ENCODE measurements at regions not wholly inside any gene's neighbourhood (a gene's known extent, or its start where the extent isn't known, plus 50 kb on each side); places are given as distances from the start of the nearest gene placed in this dataset.

GRCh38 chr13:107238262-107238981 lies 670.5 kb upstream of the ARGLU1 start:
- no peaks in the 10 kb centered on the region for H3K27me3 ChIP-seq (ENCODE audit: control insufficient read depth, insufficient read depth, low read length, poor library complexity, severe bottlenecking)
- no peak overlapping the region for H3K27ac ChIP-seq (ENCODE audit: low read depth, low read length)
- no peak overlapping the region for H3K4me3 ChIP-seq (ENCODE audit: low read length)
- no peak overlapping the region for H3K9ac ChIP-seq (ENCODE audit: extremely low read depth, low read length, poor library complexity, severe bottlenecking)
- Mint-ChIP-seq H3K4me1 (peaks cover 4% of the 10 kb centered on the region), H3K36me3 (ENCODE audit: low read depth) (no peaks in the 10 kb centered on the region), H3K27ac (no peak overlapping the region), H3K27me3 (ENCODE audit: insufficient read depth) (no peaks in the 10 kb centered on the region), H3K9me3 (no peaks in the 10 kb centered on the region), H3K4me3 (no peak overlapping the region)
- no peak for DNase-seq
- no peaks in the 10 kb centered on the region for H3K36me3 ChIP-seq (ENCODE audit: control insufficient read depth, insufficient read depth, low read length)
- TF ChIP-seq, protein P1, sequence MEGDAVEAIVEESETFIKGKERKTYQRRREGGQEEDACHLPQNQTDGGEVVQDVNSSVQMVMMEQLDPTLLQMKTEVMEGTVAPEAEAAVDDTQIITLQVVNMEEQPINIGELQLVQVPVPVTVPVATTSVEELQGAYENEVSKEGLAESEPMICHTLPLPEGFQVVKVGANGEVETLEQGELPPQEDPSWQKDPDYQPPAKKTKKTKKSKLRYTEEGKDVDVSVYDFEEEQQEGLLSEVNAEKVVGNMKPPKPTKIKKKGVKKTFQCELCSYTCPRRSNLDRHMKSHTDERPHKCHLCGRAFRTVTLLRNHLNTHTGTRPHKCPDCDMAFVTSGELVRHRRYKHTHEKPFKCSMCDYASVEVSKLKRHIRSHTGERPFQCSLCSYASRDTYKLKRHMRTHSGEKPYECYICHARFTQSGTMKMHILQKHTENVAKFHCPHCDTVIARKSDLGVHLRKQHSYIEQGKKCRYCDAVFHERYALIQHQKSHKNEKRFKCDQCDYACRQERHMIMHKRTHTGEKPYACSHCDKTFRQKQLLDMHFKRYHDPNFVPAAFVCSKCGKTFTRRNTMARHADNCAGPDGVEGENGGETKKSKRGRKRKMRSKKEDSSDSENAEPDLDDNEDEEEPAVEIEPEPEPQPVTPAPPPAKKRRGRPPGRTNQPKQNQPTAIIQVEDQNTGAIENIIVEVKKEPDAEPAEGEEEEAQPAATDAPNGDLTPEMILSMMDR (conservative IDR thresholded peaks at IDR 0.05) = peak; percentile 49
- H3K9me3 ChIP-seq (ENCODE audit: control insufficient read depth, low read length) = no peaks in the 10 kb centered on the region
- WGBS, 2 experiments (ENCODE audit: insufficient coverage in 1 of 2, insufficient read length in 1 of 2) = 80 to 88% methylated on average over 5 to 6 of the region's 6 CpGs
- no peaks in the 10 kb centered on the region for H3K4me1 ChIP-seq (ENCODE audit: control insufficient read depth, insufficient read depth, low read length)

DNA sequence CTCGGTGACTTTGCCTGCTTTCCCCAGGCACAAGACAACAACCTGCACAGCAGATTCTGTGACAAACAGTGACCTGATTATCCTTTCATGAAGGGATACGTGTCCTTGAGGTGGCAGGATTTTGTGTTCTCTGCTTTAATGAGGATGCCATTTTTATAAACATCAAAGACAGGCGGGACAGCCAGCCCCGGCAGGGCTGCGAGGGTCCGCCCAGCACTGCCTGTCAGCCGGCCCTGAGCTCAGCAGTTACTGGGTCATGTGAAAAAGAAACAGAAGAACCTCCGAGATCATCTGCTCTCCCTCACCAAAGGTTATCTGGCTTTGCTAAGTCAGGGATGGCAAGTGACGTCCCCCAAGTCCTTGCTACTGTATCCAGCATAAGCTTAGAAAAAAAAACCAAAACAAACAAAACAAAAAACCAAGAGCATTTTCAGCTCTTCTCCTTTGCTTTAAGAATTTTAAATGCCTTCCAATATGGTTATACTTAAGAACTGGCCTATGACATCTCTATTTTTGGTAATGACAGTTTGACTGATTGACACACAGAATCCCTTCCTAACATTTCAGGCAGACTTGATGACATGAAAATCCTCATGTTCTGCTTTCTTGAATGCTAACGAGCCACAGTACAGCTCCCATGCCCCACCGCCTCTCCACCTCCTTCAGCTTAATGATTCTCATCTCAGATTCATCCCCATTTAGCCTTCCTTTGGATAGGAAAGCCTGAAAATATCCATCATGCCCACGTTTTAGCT lies 666.6 kb upstream of the ARGLU1 start:
- Mint-ChIP-seq H3K9me3 (no peaks in the 10 kb centered on the region), H3K4me1 (no peaks in the 10 kb centered on the region), H3K27me3 (ENCODE audit: insufficient read depth) (no peaks in the 10 kb centered on the region), H3K36me3 (ENCODE audit: low read depth) (no peaks in the 10 kb centered on the region), H3K27ac (no peak overlapping the region), H3K4me3 (no peak overlapping the region)
- Histone ChIP-seq H3K9me3 (ENCODE audit: control insufficient read depth, low read length) (no peaks in the 10 kb centered on the region), H3K4me3 (ENCODE audit: low read length) (no peak overlapping the region), H3K36me3 (ENCODE audit: control insufficient read depth, insufficient read depth, low read length) (no peaks in the 10 kb centered on the region), H3K27me3 (ENCODE audit: control insufficient read depth, insufficient read depth, low read length, poor library complexity, severe bottlenecking) (no peaks in the 10 kb centered on the region), H3K27ac (ENCODE audit: low read depth, low read length) (no peak overlapping the region), H3K9ac (ENCODE audit: extremely low read depth, low read length, poor library complexity, severe bottlenecking) (no peak overlapping the region), H3K4me1 (ENCODE audit: control insufficient read depth, insufficient read depth, low read length) (no peaks in the 10 kb centered on the region)
- DNase-seq = no peak
- TF ChIP-seq, protein P1 (conservative IDR thresholded peaks at IDR 0.05) = no peak
- WGBS, 2 experiments (ENCODE audit: insufficient coverage in 1 of 2, insufficient read length in 1 of 2) = 83 to 85% methylated on average over 10 to 12 of the region's 12 CpGs

- no peak overlapping the region for H3K9ac ChIP-seq (ENCODE audit: extremely low read depth, low read length, poor library complexity, severe bottlenecking)
- TF ChIP-seq, protein P1 (conservative IDR thresholded peaks at IDR 0.05) = no peak
- H3K27me3 Mint-ChIP-seq (ENCODE audit: insufficient read depth) = no peaks in the 10 kb centered on the region
- WGBS, 2 experiments (ENCODE audit: insufficient coverage in 1 of 2, insufficient read length in 1 of 2) = no CpG with 5 or more reads among the region's 2 CpGs
- no peak for DNase-seq
- no peak overlapping the region for H3K27ac ChIP-seq (ENCODE audit: low read depth, low read length)
- H3K27ac Mint-ChIP-seq = no peak overlapping the region
- no peaks in the 10 kb centered on the region for H3K4me1 ChIP-seq (ENCODE audit: control insufficient read depth, insufficient read depth, low read length)
- H3K9me3 ChIP-seq (ENCODE audit: control insufficient read depth, low read length) = no peaks in the 10 kb centered on the region
- no peaks in the 10 kb centered on the region for H3K4me1 Mint-ChIP-seq
- no peaks in the 10 kb centered on the region for H3K36me3 ChIP-seq (ENCODE audit: control insufficient read depth, insufficient read depth, low read length)
- no peaks in the 10 kb centered on the region for H3K36me3 Mint-ChIP-seq (ENCODE audit: low read depth)
- H3K4me3 Mint-ChIP-seq = no peak overlapping the region
- H3K9me3 Mint-ChIP-seq = no peaks in the 10 kb centered on the region
- no peak overlapping the region for H3K4me3 ChIP-seq (ENCODE audit: low read length)
- no peaks in the 10 kb centered on the region for H3K27me3 ChIP-seq (ENCODE audit: control insufficient read depth, insufficient read depth, low read length, poor library complexity, severe bottlenecking)
Measured at GRCh38 chr13:107233541-107233940, 665.6 kb upstream of the ARGLU1 start.
